ENCODE measurements at regions not wholly inside any gene's neighbourhood (a gene's known extent, or its start where the extent isn't known, plus 50 kb on each side); places are given as distances from the start of the nearest gene placed in this dataset.

- Histone ChIP-seq H2AFZ (ENCODE audit: low read depth, low read length, poor library complexity, severe bottlenecking) (no peak overlapping the region), H3K27ac (ENCODE audit: low read depth, low read length) (no peak overlapping the region), H3K9me3 (ENCODE audit: control insufficient read depth in 1 of 2, insufficient read depth in 1 of 2, low read depth in 1 of 2, low read length in 2 of 2) (no peaks in the 10 kb centered on the region), H3K36me3 (ENCODE audit: control insufficient read depth in 1 of 2, insufficient read depth in 2 of 2, low read length in 2 of 2) (no peaks in the 10 kb centered on the region), H3K27me3 (ENCODE audit: insufficient read depth, low read length) (no peaks in the 10 kb centered on the region; the same call in 1 of the 2 replicates), H3K4me1 (ENCODE audit: control insufficient read depth in 1 of 2, insufficient read depth in 2 of 2, low read length in 2 of 2) (no peaks in the 10 kb centered on the region), H3K79me2 (ENCODE audit: insufficient read depth, low read length) (no peaks in the 10 kb centered on the region), H4K20me1 (ENCODE audit: insufficient read depth) (no peaks in the 10 kb centered on the region), H3K9ac (ENCODE audit: low read length) (no peak overlapping the region), H3K4me3 (replicated peaks in 1 of 2; ENCODE audit: low read depth in 1 of 2, low read length in 2 of 2) (no peak overlapping the region), H3K9me2 (ENCODE audit: insufficient read depth) (no peaks in the 10 kb centered on the region), H3K4me2 (ENCODE audit: low read length) (no peak overlapping the region)
- POLR2A ChIA-PET: no interaction called here
- intact Hi-C loops (cut with micrococcal nuclease): no loop called here
- RAD21 ChIA-PET (ENCODE audit: low non-redundant PET in 1 of 2, low total read pairs in 2 of 2, uncharacterized antibody in 2 of 2, unreplicated experiment in 2 of 2): no interaction called here
- CTCF ChIA-PET: no interaction called here
- BruUV-seq (replicated peaks): no TSS peak
- no peak for TF ChIP-seq YY1 (IDR thresholded peaks at IDR 0.05; ENCODE audit: extremely low read depth, insufficient replicate concordance, low read depth, low read length)
- TF ChIP-seq, protein P1, sequence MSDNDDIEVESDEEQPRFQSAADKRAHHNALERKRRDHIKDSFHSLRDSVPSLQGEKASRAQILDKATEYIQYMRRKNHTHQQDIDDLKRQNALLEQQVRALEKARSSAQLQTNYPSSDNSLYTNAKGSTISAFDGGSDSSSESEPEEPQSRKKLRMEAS (IDR thresholded peaks at IDR 0.05): no peak
- ATAC-seq (no peak), DNase-seq (ENCODE audit: low read depth, low spot score) (no peak)
Measured at GRCh38 chr12:115411121-115411520, 727.1 kb upstream of the TBX3 start.

DNA sequence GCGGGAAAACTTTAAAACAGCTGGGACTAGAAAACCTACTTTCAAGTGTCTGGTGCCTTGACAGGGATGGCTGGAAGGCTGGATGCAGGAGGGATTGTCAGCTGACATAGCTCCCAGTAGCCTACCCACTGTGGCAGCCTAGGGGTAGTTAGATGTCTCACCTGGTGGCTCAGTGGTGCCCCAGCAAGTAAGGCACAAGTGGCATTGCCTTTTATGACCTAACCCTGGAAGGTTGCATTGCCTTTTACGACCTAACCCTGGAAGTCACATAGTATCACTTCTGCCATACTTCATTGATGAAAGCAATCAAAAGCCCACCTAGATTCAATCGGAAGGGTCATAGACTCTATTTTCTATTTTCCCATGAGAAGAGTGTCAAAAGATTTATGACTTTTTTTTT, 724.7 kb upstream of the TBX3 start:
- BruUV-seq (replicated peaks): no TSS peak
- ChIA-PET CTCF (no interaction called here), RAD21 (ENCODE audit: low non-redundant PET in 1 of 2, low total read pairs in 2 of 2, uncharacterized antibody in 2 of 2, unreplicated experiment in 2 of 2) (no interaction called here), POLR2A (no interaction called here)
- Histone ChIP-seq H4K20me1 (ENCODE audit: insufficient read depth) (no peaks in the 10 kb centered on the region), H3K4me3 (replicated peaks in 1 of 2; ENCODE audit: low read depth in 1 of 2, low read length in 2 of 2) (no peak overlapping the region), H2AFZ (ENCODE audit: low read depth, low read length, poor library complexity, severe bottlenecking) (no peak overlapping the region), H3K4me1 (ENCODE audit: control insufficient read depth in 1 of 2, insufficient read depth in 2 of 2, low read length in 2 of 2) (0 out of 4 replicates have a peak, but pooled peaks cover 0 to 4% of the 10 kb centered on the region in 2 experiments), H3K4me2 (ENCODE audit: low read length) (no peak overlapping the region), H3K9me2 (ENCODE audit: insufficient read depth) (no peaks in the 10 kb centered on the region), H3K79me2 (ENCODE audit: insufficient read depth, low read length) (no peaks in the 10 kb centered on the region), H3K9ac (ENCODE audit: low read length) (no peak overlapping the region), H3K27me3 (ENCODE audit: insufficient read depth, low read length) (no peaks in the 10 kb centered on the region; the same call in 1 of the 2 replicates), H3K9me3 (ENCODE audit: control insufficient read depth in 1 of 2, insufficient read depth in 1 of 2, low read depth in 1 of 2, low read length in 2 of 2) (no peaks in the 10 kb centered on the region), H3K36me3 (ENCODE audit: control insufficient read depth in 1 of 2, insufficient read depth in 2 of 2, low read length in 2 of 2) (no peaks in the 10 kb centered on the region), H3K27ac (ENCODE audit: low read depth, low read length) (no peak overlapping the region)
- no peak for ATAC-seq
- intact Hi-C loops (cut with micrococcal nuclease): no loop called here
- DNase-seq (ENCODE audit: low read depth, low spot score): no peak
- TF ChIP-seq EZH2phosphoT487 (IDR thresholded peaks at IDR 0.05; ENCODE audit: borderline replicate concordance): no peak
- no peak for TF ChIP-seq CTCF (IDR thresholded peaks at IDR 0.05 in 2 of 3, conservative IDR thresholded peaks at IDR 0.05 in 1 of 3; ENCODE audit: borderline replicate concordance in 1 of 3, insufficient read depth in 1 of 3, low read depth in 2 of 3, low read length in 2 of 3)
- no peak for TF ChIP-seq CBX3 (IDR thresholded peaks at IDR 0.05; ENCODE audit: low read depth)
- no peak for TF ChIP-seq TCF7L2 (IDR thresholded peaks at IDR 0.05; ENCODE audit: borderline replicate concordance, extremely low read depth, insufficient read depth, insufficient read length)
- TF ChIP-seq POLR2A (IDR thresholded peaks at IDR 0.05; ENCODE audit: borderline replicate concordance, extremely low read depth, insufficient read depth, insufficient read length): no peak
- no peak for TF ChIP-seq EZH2 (IDR thresholded peaks at IDR 0.05)
- no peak for TF ChIP-seq YY1 (IDR thresholded peaks at IDR 0.05; ENCODE audit: extremely low read depth, insufficient replicate concordance, low read depth, low read length)
- TF ChIP-seq FOSL1 (IDR thresholded peaks at IDR 0.05; ENCODE audit: low read depth): no peak
- no peak for TF ChIP-seq RAD21 (IDR thresholded peaks at IDR 0.05; ENCODE audit: low read depth)
- no peak for TF ChIP-seq REST (IDR thresholded peaks at IDR 0.05; ENCODE audit: low read depth)
- TF ChIP-seq, protein P2, sequence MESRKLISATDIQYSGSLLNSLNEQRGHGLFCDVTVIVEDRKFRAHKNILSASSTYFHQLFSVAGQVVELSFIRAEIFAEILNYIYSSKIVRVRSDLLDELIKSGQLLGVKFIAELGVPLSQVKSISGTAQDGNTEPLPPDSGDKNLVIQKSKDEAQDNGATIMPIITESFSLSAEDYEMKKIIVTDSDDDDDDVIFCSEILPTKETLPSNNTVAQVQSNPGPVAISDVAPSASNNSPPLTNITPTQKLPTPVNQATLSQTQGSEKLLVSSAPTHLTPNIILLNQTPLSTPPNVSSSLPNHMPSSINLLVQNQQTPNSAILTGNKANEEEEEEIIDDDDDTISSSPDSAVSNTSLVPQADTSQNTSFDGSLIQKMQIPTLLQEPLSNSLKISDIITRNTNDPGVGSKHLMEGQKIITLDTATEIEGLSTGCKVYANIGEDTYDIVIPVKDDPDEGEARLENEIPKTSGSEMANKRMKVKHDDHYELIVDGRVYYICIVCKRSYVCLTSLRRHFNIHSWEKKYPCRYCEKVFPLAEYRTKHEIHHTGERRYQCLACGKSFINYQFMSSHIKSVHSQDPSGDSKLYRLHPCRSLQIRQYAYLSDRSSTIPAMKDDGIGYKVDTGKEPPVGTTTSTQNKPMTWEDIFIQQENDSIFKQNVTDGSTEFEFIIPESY (IDR thresholded peaks at IDR 0.05; ENCODE audit: extremely low read depth, insufficient replicate concordance, low read length): no peak

Data from HCT116 (cell line).